Ectodermal cell (in vitro differentiated cells): ENCODE measurements at regions not wholly inside any gene's neighbourhood (a gene's known extent, or its start where the extent isn't known, plus 50 kb on each side); places are given as distances from the start of the nearest gene placed in this dataset.

Experiments
- H3K27ac ChIP-seq: 2 replicates; pipeline ENCODE4 v1.7.0; 2013; ENCODE audit warnings: mild to moderate bottlenecking, low read depth, low read length; ENCODE audit not compliant: insufficient read depth, poor library complexity, severe bottlenecking
- H3K27me3 ChIP-seq: 2 replicates; pipeline ENCODE4 v1.7.0; 2013; ENCODE audit warnings: mild to moderate bottlenecking, low read length; ENCODE audit not compliant: insufficient read depth, control insufficient read depth, poor library complexity, severe bottlenecking
- H3K36me3 ChIP-seq: one replicate; pipeline ENCODE4 v1.7.0; 2013; ENCODE audit warnings: low read length; ENCODE audit not compliant: control insufficient read depth, insufficient read depth
- H3K4me1 ChIP-seq: one replicate; pipeline ENCODE4 v1.7.0; 2013; ENCODE audit warnings: low read length; ENCODE audit not compliant: control insufficient read depth, insufficient read depth
- H3K4me3 ChIP-seq: 2 replicates; pipeline ENCODE4 v1.7.0; 2013; ENCODE audit warnings: low read depth, low read length, control low read depth; ENCODE audit not compliant: insufficient read depth
- H3K9me3 ChIP-seq: 2 replicates; pipeline ENCODE4 v1.7.0; 2013; ENCODE audit warnings: mild to moderate bottlenecking, low read length, moderate library complexity; ENCODE audit not compliant: control insufficient read depth
- WGBS, 2 experiments: methylation state at CpG; one replicate each; pipeline ENCODE4 v1.1.7; 2013; ENCODE audit warnings: missing lambda C conversion rate in 2 of 2; 5-methylcytosine and 5-hydroxymethylcytosine counted together

DNA sequence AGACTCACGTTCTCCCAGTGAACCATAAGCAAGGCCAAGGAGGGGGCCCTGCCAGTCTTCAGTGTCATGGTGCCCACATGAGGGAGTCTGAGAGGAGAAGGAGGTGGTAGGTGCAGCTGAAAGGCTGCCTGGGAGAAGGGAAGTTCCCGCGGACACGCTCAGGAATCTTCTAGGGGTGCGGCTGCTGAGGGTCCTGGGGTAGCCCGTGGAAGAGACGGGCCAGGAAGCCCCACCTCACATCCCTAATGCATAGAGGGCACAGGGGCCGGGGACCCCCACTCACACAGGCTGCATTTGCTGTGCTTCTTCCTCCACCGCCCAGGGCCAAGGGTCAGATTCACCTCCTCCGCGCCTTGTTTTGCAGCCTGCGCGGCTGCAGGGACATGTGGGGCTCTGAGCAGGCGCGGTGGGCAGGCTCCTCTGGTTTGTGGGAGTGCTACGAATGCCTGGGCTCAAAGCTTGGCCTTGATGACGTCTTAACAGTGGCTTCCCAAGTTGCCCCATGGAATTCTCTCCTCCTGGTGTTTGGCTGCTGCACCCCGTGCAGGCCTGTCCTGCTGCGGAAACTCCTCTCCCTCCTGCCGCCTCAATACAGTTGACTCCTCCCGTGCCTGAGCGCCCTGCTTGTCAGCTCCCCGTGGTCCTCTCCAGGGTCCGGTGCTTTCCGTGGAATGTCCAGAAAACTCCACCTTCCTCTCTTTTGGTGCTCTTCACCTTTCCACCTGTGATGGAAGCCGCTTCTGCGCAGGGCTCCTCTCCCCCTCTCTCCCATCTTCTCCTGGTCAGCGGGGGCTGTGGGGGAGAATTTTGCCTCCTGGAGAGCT is 95.7 kb downstream of the VAPA start:
- Histone ChIP-seq H3K4me1 (no peaks in the 10 kb centered on the region), H3K9me3 (no peaks in the 10 kb centered on the region), H3K27ac (no peak overlapping the region), H3K4me3 (no peak overlapping the region), H3K27me3 (no peaks in the 10 kb centered on the region), H3K36me3 (no peaks in the 10 kb centered on the region)
- 92 to 95% methylated on average over 28 of the region's 28 CpGs for WGBS, 2 experiments

DNA sequence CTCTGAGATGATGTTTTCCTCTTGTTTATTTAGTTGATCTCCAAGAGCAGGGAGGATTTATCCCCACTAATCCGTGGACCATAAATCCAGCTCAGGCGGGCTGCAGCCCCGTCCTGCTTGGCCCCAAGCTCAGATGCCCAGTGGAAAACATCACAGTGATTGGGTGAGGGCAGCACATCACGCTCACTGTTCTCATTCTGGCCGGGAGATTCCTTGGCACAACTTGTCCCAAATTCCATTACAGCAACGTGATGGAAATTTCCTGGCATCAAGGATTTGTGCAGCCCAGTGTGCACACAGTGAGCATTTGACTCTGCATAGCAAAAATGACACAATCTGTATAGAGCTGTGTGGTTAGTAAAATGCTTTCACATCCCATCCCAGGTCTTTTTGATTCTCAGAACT is 96.8 kb downstream of the VAPA start:
- H3K27me3 ChIP-seq: no peaks in the 10 kb centered on the region
- H3K4me1 ChIP-seq: no peaks in the 10 kb centered on the region
- WGBS, 2 experiments: 90 to 91% methylated on average over 6 of the region's 6 CpGs
- no peaks in the 10 kb centered on the region for H3K36me3 ChIP-seq
- H3K27ac ChIP-seq: no peak overlapping the region
- no peak overlapping the region for H3K4me3 ChIP-seq
- H3K9me3 ChIP-seq: no peaks in the 10 kb centered on the region

- H3K9me3 ChIP-seq: no peaks in the 10 kb centered on the region
- no peak overlapping the region for H3K4me3 ChIP-seq
- H3K27me3 ChIP-seq: no peaks in the 10 kb centered on the region
- H3K4me1 ChIP-seq: no peaks in the 10 kb centered on the region
- H3K36me3 ChIP-seq: no peaks in the 10 kb centered on the region
- 93 to 99% methylated on average over 4 of the region's 4 CpGs for WGBS, 2 experiments
- no peak overlapping the region for H3K27ac ChIP-seq
These were observed 97.2 kb downstream of the VAPA start for GRCh38 chr18:10011061-10011460.

GRCh38 chr18:10011751-10012150 is 97.9 kb downstream of the VAPA start:
- Histone ChIP-seq H3K36me3 (no peaks in the 10 kb centered on the region), H3K9me3 (no peaks in the 10 kb centered on the region), H3K4me3 (no peak overlapping the region), H3K27me3 (no peaks in the 10 kb centered on the region), H3K4me1 (no peaks in the 10 kb centered on the region), H3K27ac (no peak overlapping the region)
- 93 to 98% methylated on average over 2 of the region's 2 CpGs for WGBS, 2 experiments

DNA sequence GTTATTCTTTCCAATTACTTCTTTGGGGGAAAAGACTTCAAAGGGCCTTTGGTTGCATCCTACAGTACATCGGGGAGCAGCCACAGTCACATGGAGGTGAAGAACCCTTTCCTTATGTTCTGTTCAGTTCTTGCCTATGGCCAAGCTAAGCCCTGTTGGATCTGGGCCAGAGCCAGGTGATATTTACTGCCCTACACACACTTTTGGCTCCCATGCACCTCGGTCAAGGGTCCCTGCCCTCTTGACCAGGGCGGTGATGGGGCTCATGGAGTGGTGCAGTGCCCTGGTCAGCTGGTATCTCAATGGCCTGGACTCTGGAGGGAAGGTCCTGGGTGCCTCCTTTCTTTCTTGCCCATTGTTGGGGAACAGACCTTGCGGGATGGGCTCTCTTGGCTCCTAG is 98.7 kb downstream of the VAPA start:
- Histone ChIP-seq H3K36me3 (no peaks in the 10 kb centered on the region), H3K27me3 (no peaks in the 10 kb centered on the region), H3K4me1 (no peaks in the 10 kb centered on the region), H3K27ac (no peak overlapping the region), H3K4me3 (no peak overlapping the region), H3K9me3 (no peaks in the 10 kb centered on the region)
- 95 to 96% methylated on average over 4 of the region's 4 CpGs for WGBS, 2 experiments

- H3K4me3 ChIP-seq: no peak overlapping the region
- no peaks in the 10 kb centered on the region for H3K4me1 ChIP-seq
- no peak overlapping the region for H3K27ac ChIP-seq
- H3K27me3 ChIP-seq: no peaks in the 10 kb centered on the region
- 94 to 95% methylated on average over 17 of the region's 17 CpGs for WGBS, 2 experiments
- H3K9me3 ChIP-seq: no peaks in the 10 kb centered on the region
- H3K36me3 ChIP-seq: no peaks in the 10 kb centered on the region
These were observed 100.1 kb downstream of the VAPA start for GRCh38 chr18:10013621-10014543.

DNA sequence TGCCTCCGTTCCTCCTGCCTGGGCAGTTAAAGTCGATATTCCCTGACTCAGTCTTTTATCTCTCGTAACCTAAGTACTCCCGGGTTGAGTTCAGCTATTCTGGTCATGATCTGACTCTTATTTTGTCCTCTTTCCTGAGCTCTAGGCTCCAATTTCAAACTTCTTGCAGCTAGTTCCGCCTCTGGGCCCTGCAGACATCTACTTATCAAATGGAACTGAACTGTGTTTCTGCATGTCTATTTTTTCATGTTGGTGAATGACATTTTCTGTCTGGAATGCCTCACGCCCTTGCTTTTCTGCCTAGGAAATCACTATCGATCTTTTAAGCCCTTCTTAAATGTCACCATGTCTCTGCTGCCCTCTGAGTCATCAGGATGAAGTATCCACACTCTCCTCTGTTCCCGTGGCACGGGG is 101.5 kb downstream of the VAPA start:
- 90 to 93% methylated on average over 9 of the region's 9 CpGs for WGBS, 2 experiments
- H3K9me3 ChIP-seq: no peaks in the 10 kb centered on the region
- H3K4me1 ChIP-seq: no peaks in the 10 kb centered on the region
- H3K36me3 ChIP-seq: no peaks in the 10 kb centered on the region
- H3K4me3 ChIP-seq: no peak overlapping the region
- no peaks in the 10 kb centered on the region for H3K27me3 ChIP-seq
- no peak overlapping the region for H3K27ac ChIP-seq

GRCh38 chr18:10015941-10016819 is 102.4 kb downstream of the VAPA start:
- H3K27me3 ChIP-seq: no peaks in the 10 kb centered on the region
- H3K4me3 ChIP-seq: no peak overlapping the region
- no peaks in the 10 kb centered on the region for H3K9me3 ChIP-seq
- H3K36me3 ChIP-seq: no peaks in the 10 kb centered on the region
- H3K27ac ChIP-seq: no peak overlapping the region
- WGBS, 2 experiments: 90% methylated on average over 7 of the region's 7 CpGs
- H3K4me1 ChIP-seq: no peaks in the 10 kb centered on the region

DNA sequence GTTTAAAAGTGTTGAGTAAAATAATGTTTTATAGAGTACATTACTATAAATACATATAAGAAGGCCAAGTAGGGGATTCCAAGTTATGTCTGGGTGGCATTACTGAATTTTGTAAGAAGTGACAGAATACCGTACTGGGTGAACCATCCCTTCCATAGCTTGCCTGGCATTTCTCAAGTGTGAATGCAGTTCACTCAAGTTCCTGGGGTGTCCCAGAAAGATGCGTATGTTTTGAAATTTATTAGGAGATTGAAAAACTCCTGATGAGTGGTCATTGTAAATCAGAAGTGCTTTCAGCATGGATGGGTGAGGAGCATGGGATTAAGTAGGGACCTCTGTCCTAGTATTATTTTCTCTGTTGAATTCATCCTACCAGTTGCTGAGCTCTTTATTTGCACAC is 103.2 kb downstream of the VAPA start:
- WGBS, 2 experiments: 94 to 97% methylated on average over 2 of the region's 2 CpGs
- no peak overlapping the region for H3K27ac ChIP-seq

More for the DNA sequence above, 103.2 kb downstream of the VAPA start:
- Histone ChIP-seq H3K9me3 (no peaks in the 10 kb centered on the region), H3K4me3 (no peak overlapping the region), H3K27me3 (no peaks in the 10 kb centered on the region), H3K4me1 (no peaks in the 10 kb centered on the region), H3K36me3 (no peaks in the 10 kb centered on the region)
